ENCODE measurements at regions not wholly inside any gene's neighbourhood (a gene's known extent, or its start where the extent isn't known, plus 50 kb on each side); places are given as distances from the start of the nearest gene placed in this dataset.

DNA sequence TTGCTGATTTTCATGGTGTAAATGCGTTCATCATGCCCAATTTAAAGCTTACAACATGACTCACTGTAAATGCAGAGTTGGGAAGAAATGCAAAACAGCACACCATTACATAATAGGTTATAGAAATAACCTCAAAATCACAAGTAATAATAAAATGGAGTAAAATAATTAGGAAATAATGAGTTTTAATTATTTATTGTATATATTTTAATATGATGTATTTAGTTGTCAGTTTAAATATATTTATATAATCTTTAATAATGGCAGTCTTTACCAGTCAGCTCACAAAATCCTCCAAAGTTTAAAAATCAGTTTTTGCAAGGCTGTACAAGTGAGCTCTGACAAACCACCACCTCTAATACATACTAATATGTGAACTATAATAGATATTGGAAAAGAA is 180.2 kb downstream of the RND3 start:
- DNase-seq = no peak

DNA sequence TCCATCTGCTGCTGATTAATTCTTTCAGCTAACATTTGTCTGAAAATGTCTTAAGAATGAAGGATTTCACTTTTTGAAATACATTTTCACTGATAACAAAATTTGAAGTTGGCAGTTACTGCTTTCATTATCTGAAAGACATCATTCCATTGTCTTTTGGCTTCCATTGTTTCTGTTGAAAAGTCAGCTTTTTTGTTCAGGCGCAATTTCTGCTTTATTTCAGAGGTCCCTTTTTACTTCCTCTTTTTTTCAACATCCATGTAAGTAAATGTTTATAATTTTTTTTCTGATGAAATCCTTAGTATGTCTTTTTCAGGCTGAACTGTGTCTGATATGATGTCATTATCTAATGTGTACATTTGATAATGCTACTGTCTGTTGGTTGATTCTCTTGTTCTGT is 184.2 kb downstream of the RND3 start:
- DNase-seq = no peak

DNA sequence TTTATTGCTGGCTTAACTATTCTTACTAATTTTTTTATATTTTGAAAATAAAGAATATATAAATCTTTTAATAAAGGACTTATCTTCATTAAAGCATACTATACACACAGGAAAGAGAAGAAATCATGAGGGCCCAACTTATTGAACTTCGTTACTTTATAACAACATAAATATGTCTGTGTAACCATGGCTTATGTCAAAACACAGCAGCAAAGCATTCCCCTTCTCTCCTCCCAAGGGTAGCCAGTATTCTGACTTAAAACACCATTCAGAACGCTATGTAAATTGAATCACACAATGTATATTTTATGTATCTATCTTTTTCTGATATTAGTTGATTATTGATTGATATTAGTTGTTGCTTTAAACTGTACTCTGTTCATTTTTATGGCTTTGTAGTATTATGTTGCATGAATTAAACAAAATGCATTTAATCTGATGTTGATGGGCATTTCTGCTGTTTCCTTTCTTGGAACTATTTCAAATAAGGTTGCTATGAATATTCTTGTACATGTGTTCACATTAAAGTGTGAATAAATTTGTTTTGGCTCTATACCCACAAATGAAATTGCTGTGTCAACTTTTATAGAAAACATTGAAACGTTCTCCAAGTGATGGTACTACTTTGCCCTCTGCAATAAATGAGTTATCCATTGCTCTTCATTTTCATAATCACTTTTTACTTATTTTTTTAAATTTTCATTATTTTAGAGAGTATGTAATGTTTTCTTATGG is 188.7 kb downstream of the RND3 start:
- DNase-seq = no peak

DNA sequence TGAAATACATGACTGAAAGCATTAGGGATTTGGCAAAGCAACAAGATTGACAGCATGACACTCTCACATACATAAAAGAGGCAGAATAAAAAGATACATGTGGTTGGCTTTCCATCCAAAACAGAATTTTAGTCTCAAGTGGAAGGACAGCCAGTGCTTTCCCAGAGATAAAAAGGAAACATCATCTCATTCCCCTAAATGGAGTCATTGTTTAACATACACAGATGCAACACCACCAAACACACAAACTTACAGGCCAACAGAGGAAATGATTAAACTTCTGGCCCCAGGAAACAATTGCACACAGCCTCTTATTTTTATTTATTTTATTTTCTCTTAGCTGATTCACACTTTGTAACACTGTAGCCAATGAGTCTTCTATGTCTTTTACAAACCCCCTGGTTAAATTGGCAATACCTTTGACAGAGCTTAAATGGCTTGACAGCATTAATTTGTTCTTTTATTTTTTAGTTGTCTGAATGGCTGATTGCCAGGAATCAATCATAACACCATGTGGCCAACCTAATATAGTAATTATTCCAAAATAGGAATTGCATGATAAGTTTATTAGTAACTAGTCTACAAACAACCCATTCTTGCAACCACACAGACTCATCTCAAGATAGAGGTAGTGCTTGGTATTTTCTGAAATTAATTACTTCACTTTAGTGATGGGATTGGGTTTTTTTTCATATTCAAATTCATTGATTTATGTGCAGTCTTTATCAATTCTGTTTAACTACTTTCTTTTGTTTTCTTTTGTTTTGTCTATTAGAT is 190.5 kb downstream of the RND3 start:
- no peak for DNase-seq

DNA sequence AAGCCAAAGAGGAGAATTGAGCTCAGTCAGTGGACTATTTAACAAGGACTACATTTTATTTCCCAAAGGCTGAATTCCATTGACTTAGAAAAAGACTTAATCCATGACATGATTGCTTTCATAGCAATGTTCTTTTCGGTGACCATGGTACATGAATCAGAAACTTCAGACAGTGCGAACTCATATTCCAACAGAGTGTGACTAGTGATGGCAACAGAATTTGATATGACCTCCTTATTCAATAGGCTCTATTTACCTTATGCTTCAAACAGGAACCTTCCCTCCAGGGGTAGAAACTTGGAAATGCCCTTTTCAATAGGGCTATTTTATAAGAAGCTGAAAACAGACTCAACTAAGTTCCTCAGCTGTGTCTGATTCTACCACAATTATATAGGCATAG is 191.9 kb downstream of the RND3 start:
- DNase-seq = no peak

DNA sequence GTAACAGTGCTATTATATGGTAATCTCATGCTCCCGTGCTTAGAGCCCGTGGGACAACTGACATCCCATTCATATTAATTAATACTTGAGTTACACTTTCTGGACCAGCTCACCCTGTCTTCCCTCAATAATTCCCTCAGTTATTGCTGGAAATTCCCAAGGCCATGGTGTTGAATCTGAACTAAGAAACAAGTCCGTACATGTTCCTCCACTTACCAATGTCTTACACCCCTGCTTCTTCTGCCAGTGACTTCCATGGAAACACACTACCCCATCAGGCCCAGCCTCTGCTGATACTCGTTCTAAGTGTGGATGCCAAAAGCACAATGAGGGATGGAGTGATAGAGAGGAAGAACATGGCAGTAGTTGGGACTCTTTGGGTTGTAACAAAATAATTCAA is 193.7 kb downstream of the RND3 start:
- no peak for DNase-seq

DNA sequence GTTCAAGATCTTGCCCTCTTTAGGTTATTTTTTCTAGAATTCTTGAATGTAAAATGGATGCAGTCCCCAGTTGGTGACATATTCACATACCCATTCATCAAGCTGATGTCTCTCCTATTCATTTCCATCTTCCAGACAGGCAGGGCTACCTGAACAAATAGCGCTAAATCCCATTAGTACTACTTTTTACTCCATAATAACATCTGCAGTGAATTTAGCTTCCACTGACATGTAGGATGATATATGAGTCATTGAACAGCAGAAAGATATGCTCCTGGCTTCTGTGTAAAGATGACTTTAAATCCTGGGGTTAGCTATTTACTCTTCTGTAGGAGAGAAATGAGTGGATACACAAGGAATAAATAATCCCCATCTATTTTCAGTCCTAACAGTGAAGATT is 194.7 kb downstream of the RND3 start:
- DNase-seq = no peak

DNA sequence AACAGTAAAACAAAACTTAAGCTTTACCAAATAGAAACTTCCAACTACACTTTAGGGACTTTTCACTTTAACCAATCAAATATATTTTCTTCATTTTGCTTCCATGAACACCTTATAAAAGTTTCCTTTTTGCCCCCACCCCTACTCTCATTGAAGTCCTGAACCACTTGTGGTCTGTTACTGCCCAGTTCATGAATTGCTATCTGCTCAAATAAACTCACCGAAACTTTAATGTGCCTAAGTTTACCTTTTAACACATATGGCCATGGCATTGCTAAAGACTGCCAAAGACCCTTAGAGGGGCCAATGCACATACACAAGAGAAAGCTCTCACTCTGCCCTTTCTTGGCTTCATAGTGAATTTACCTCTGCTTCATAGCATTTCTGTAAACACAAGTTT is 195.3 kb downstream of the RND3 start:
- DNase-seq = no peak

DNA sequence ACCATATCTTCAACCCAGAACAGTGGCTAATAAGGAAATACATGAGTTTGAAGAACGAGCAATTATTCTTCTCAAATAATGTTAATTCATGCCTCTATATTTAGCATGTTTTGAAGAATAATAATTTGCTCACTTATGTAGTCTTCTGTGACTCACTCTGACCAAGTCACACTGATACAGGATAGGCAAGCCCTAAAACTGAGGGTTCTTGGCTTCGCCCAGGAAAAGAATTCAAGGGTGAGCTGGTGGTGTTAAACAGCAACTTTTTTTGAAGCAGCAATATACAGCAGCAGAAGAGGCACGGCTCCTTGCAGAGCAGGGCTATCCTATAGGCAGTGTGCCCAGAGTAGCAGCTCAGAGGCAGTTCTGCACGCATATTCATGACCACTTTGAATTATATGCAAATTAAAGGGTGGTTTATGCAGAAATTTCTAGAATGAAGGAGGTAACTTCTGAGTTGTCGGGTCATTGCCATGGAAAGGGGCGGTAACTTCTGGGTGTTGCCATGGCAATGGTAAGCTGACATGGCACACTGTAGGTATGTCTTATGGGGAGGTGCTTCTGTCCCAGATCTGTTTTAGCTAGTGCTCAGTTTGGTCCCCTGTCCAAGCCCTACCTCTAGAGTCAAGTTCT is 200.6 kb downstream of the RND3 start:
- no peak for DNase-seq

DNA sequence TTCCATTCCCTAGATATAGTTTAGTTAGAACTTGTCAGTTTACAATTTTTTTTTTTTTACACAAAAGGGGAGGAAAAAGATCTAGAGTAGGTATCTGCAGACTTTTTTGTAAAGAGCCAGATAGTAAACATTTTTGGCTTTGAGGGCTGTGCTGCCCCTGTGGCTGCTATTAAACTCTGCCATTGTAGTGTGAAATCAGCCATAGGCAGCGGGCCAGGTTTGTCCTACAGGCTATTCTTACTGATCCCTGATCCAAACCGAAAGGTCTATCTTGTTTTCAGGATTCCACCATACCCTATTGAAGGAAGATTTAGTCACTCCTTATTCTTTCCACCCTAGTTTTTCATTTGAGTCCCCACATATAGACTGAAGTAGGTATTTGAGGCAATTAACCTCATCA is 203.4 kb downstream of the RND3 start:
- DNase-seq = no peak

DNA sequence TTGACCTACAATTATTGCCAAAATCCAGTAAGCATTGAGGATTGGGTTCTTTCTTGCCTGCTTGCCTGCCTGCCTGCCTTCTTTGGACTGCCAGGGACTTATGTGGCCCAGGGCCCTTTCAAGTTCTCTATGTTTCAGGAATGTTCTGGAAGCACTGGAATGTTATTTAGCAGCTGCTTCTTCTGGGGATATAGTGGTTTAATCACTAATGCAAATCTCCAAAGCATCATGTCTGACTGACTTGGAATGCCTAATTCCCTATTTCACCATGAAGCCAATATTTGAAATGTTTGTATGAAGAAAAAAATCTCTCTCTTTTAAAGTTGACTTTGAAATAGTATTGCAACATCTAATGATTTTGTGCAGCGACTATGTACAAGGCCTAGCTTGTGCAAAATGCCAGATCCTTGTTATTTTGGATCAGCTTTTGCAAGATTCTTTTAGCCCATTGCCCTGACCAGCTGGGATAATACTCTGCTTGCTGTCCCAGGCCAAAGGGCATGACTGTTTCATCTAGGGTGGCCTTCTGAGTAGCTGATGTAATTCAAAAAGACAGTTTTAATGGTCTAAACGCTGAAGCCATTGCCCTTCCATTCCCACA is 204.6 kb downstream of the RND3 start:
- no peak for DNase-seq

DNA sequence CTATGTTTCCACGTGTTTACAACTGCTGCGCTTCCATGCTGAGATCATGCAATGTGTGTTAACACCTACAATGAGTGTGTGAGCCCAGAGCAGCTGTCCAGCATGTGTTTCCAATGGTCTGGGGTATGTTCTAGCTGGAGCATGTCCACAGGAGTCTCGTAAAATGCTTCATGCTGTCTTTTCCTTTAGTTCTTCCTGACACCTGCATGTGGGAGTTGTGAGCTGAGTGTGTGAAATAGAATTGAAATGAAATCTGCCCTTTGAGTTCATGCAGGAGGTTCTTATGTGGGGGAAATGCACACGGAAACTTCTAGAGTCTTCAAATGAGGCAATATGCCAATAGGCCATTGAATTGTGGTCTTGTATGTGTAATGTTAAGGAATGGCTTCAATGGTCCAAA is 205.1 kb downstream of the RND3 start:
- no peak for DNase-seq

DNA sequence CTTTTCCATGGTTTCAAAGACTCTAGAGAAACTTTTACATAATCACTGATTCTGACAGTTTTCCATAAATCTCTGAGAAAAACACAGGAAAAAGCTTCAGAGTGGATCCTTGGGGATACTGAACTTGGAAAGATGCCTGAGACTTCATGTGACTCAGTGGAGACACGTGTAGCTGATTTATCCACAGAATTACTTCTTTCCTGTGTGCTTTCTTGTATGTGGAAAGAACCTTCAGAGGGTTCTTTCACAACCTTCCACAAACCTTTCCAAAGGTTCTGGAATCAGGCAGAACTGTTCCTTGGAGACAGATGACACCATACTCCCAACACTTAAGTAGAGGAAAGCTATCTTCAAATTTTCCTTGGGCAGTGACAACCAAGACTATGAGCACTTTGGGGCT is 207.2 kb downstream of the RND3 start:
- no peak for DNase-seq

DNA sequence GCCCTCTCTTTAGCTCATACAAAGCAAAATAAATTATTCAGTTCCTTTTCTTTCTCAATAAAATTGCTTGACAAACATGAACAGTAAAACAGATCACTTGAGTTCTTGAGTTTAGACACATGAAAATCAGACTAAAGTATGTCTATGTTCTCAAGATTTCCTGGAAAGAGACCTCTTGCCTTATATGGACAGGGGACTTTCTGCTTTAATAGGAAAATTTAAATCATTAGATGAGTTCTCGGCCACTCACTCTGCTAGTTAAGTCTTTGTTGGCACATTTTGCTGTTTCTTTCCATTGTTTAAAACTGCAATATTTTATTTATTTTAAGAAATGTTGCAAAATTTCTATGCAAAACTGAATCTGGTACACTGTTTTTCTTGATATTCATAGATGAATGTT is 207.8 kb downstream of the RND3 start:
- DNase-seq = no peak

DNA sequence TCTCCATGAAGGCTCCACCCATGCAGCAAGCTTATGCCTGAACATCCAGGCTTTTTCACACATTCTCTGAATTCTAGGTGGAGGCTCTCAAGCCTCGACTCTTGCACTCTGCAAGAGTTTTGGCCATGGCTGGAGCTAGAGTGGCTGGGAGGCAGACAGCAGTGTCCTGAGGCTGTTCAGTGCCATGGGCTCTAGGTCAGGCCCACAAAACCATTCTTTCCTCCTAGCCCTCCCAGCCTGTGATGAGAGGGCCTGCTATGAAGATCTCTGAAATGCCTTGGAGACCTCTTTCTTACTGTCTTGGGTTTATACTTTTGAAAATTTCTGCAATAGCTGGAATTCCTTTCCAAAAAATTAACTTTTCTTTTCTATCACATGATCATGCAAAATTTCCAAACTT is 210.7 kb downstream of the RND3 start:
- no peak for DNase-seq

DNA sequence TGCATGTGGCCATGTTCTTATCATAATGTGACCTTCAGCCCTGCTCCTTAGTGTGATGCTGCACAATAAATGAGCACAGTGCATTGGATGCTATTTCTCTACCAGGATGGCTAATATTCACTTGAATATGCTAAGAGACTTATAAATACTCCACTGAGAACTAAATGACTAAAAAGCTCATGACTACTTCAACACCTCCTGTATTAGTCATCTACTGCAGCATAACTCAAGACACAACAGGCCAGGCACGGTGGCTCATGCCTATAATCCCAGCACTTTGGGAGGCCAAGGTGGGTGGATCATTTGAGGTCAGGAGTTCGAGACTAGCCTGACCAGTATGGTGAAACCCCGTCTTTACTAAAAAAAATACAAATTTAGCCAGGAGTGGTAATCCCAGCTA is 213.4 kb downstream of the RND3 start:
- no peak for DNase-seq

DNA sequence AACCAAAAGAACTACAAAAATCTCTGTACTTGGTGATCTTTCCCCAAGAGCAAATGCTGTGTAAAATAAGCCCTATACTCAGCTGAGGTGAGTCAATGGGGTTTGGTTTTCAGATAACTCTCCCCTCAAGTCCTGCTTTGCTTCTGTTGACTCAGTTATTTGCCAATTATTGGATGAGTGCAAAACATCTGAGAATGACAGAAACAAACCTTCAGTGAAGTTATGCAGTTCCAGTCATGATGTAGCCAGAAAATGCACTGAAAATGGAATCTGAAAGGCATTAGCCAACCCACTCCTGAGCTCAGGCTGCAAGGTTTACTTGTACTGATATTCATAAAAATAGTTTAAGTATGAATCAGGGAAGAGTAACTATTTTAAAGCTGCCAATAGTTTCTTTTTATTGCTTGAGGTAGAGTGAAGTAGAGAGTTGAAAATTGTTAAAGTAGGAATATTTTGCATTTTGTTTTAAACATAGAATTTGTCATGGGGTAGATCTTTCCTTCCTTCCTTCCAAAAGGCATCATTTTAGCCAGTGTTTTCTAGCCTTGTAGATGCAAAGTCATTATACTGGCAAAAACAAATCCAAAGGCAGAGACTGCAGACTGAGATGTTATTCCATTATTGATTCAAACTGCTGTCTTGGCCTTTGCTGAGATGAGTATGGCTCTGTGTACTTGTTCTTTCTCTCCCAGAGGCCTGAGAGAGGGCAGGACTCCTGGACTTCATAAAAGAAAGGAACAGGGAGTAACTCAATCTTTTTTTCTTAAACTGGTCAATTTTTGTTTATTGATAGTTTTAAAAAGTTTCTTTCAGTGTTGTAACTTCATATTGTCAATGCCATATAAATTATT is 215.3 kb downstream of the RND3 start:
- DNase-seq = no peak

DNA sequence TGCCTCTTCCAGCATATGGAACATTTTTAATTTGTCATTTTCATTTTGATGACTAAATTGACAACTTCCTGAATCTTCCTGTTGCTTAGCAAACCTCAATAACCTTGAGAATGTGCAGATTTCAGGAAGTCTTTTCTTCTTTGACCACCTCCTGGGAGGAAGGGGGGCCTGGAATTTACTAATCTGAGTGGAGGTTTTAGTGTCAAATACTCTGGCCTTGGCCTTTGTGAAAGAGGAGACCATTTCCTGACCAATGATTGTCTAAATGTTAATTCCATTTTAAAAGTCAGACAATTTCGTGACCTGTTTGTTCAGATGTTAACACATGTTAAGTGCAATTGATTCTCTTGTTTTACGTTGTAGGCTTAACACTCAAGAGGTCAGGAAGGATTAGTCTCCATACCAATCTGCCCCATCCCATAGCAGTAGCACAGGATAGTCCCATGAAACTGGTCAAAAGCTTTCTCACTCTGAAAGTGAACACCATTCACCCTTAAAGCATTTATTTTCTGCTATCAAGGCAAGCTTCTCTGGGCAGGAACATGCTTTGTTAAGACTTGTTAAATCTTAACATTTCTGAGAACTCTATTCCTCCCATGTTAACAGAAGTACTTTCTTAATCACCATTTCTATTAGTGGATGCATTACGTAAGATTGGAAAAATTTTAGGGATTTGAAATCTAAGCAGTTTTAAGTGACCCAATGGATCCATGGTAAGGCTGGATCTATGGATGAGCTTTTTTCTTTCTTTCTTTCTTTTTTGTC is 219.6 kb downstream of the RND3 start:
- DNase-seq = no peak

DNA sequence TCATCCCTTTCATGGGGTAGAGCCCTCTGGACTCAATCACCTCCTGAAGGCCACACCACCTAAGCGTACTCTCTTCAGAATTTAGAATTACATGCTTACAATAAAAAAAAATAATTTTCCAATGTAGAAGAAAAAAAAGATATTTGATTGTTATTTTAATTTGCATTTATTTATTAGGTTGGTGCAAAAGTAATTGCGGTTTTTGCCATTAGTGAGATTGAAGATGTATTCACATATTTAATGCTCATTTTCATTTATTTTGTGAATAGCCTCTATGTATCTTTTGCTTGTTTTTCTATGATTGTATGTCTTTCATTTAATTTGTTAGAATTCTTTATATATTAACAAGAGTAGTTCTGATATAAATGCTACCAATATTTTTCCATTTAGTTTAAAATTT is 220.5 kb downstream of the RND3 start:
- DNase-seq = no peak

DNA sequence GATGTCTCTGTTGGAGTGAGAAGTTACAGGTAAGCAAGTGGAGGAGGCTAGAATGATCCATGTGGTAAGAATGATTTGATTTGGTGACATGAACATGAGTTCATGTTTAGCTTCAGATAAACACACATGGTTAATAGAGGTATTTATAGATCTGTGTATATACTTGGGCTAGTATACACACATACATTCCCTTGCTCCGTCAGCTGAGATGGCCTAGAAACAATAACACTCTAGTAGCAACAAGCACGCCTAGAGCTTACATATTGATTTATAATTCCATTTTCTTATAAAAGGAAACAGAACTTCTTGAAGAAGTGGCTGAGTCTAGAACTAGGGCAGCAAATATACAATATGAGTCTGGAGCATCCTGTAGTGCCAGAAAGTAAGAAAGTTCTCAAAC is 223.0 kb downstream of the RND3 start:
- no peak for DNase-seq

DNA sequence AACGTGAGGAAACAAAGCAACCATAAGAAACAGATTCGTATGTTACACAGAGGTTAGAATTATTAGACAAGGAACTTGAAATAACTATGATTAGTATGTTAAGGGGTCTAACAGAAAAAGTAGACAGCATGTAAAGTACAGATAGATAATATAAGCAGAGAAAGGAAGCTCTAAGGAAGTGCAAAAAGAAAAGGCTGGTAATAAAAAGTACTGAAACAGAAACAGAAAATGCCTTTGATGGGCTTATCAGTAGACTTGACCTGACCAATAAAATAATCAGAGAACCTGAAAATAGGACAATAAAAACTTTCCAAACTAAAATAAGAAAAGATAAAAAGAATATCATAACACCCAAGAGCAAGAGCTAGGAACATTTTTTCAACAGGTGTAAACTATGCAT is 225.8 kb downstream of the RND3 start:
- DNase-seq = no peak

DNA sequence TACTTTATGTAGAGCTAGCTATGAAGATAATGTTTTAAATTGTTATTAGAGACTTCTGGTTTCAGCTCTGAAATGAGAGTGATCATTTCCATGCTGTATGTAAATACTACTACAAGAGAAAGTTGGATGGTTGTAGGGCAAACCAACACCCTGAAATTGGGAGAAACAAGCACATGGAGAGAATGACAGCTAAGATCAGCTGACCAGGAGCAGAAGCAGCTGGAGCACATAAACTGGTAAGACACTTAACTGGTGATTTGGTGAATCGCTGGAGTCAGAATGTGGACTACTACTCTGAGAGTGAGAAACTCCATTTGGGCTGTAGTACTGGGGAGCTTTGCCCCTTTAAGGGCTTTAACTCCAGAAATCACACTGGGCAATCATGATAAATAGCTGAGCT is 226.8 kb downstream of the RND3 start:
- no peak for DNase-seq

Measured in COR-L47 (cell line).